C4-2B (cell line): ENCODE measurements at regions not wholly inside any gene's neighbourhood (a gene's known extent, or its start where the extent isn't known, plus 50 kb on each side); places are given as distances from the start of the nearest gene placed in this dataset.

Experiments
- H3K27ac ChIP-seq: fragments of 450-650 bp; 2 replicates; pipeline ENCODE4 v1.5.1; 2017
- ZFX ChIP-seq: fragments of 450-650 bp; IDR thresholded peaks from 2 replicates; pipeline ENCODE4 v1.6.1; 2017
- TF ChIP-seq, protein P1 (sequence below): fragments of 450-650 bp; conservative IDR thresholded peaks from 2 replicates; pipeline ENCODE4 v1.5.1; 2017; ENCODE audit warnings: mild to moderate bottlenecking

DNA sequence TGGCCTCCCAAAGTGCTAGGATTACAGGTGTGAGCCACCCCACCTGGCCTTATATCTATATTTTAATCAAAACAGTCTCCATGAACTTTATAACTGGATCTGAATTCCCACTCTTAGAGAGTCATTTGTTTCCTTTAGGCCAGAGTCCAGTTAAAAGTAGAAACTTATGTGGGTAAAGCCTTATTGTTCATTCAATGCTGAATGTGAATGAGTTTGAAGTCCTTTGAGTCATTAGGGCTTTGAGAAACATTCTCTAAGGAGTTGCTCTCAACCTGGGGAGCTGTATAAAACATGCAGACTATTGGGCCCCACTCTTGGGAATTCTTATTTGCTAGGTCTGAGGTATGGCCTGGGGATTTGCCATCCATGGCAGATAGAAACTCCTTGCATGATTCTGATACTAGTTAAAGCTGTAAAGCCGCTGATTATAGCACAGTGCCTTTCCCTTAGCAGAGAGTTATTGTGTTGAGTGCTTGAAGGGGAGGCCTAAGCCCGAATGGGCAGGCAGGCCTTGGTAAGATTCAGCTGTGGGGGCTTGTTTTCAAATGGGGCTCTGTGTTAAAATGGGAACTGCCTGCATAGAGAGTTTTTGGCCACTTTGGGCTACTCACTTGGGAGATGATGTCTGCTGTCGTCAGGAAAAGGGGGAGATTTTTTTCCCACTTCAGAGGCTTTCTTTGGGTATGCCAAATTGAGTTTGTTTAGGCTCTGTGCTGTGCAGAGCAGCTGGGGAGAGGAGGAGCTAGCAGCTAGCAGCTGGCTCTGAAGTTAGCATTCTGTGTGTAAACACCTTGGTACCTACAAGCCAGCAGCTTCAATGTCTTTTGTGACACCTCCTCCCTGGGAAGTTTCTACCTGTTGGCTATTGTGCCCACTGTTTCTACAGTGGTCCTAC lies 117.5 kb downstream of the DACT1 start:
- no peak overlapping the region for H3K27ac ChIP-seq
- TF ChIP-seq, protein P1, sequence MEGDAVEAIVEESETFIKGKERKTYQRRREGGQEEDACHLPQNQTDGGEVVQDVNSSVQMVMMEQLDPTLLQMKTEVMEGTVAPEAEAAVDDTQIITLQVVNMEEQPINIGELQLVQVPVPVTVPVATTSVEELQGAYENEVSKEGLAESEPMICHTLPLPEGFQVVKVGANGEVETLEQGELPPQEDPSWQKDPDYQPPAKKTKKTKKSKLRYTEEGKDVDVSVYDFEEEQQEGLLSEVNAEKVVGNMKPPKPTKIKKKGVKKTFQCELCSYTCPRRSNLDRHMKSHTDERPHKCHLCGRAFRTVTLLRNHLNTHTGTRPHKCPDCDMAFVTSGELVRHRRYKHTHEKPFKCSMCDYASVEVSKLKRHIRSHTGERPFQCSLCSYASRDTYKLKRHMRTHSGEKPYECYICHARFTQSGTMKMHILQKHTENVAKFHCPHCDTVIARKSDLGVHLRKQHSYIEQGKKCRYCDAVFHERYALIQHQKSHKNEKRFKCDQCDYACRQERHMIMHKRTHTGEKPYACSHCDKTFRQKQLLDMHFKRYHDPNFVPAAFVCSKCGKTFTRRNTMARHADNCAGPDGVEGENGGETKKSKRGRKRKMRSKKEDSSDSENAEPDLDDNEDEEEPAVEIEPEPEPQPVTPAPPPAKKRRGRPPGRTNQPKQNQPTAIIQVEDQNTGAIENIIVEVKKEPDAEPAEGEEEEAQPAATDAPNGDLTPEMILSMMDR: no peak
- no peak for TF ChIP-seq ZFX

DNA sequence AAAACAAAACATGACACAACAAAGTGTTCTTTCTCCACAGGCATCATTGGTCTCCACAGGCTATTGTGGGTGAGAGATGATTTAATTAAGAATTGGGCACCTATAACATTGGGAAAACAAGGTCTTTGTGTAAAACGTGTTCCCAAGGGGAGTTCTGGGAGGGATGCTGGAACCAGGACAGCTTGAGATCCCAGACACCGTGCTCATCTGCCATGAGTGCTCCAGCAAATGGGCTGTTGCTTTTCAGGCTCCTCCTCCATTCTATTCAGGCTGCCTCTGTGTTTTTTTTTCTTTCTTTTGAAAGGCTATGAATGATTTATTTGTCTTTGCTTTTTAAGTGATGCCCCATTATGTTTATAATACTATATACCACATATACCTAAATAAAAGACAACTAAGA lies 122.4 kb downstream of the DACT1 start:
- TF ChIP-seq ZFX: no peak
- TF ChIP-seq, protein P1: no peak

DNA sequence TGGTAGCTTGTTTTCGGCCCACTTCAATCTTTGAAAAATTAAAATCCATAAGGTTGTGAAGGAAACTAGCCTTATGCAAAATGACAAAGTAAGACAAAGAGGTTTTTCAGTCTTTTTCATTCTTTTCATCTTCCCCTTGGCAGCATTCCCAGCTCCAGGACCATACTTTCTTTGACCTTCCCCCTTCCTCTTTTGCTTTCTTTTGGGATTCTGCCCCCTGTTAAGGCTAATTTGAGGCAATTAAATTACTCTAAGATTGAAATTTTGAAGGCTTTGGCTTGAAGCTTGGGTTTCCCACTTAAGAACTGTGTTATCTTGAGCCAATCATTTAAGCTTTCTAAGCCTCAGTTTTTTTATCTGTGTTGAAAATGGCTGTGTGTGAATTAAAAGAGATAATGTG lies 124.9 kb downstream of the DACT1 start:
- TF ChIP-seq, protein P1: no peak
- no peak for TF ChIP-seq ZFX

More for the DNA sequence above, 122.4 kb downstream of the DACT1 start:
- no peak overlapping the region for H3K27ac ChIP-seq

DNA sequence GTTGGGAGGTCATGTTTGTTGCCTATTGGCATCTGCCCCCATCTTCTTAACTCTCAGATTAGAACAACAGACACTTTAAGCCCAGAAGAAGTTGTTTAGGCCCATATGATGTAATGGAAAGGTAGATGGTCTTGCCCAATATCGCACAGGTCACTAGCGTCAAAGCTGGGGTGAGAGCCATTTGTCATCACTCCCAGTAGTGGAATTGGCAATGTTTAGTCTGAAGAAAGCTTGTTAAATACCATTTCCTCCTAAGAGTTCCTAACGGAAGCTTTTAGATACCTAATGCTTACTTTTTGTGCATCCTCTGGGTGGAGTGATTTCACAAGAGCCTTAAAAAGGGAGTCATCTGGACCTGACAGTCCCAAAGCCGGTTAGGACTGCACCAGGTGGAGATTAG lies 125.4 kb downstream of the DACT1 start:
- H3K27ac ChIP-seq: no peak overlapping the region
- TF ChIP-seq, protein P1: no peak
- no peak for TF ChIP-seq ZFX

More for the DNA sequence above, 124.9 kb downstream of the DACT1 start:
- no peak overlapping the region for H3K27ac ChIP-seq

DNA sequence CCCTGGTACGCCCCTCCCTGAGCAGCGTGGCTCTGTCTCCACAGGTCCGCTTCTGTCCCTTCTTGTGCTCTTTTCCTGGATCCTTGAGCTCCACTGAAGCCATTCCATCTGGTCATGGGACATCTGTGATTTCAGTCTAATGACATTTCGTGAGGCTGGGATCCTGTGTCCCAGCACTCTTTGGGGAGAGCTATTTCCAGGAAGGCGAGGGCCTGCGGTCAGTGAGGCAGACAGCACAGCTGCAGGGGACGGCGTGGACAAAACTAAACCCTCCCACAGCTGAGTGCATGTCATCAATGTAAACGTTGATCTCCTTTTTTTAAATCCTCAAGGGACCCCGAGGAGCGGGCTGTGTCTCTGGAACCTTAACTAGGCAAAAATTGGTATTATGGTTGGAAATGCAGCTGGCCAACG lies 127.7 kb downstream of the DACT1 start:
- TF ChIP-seq, protein P1: no peak
- no peak for TF ChIP-seq ZFX
- H3K27ac ChIP-seq: no peak overlapping the region

DNA sequence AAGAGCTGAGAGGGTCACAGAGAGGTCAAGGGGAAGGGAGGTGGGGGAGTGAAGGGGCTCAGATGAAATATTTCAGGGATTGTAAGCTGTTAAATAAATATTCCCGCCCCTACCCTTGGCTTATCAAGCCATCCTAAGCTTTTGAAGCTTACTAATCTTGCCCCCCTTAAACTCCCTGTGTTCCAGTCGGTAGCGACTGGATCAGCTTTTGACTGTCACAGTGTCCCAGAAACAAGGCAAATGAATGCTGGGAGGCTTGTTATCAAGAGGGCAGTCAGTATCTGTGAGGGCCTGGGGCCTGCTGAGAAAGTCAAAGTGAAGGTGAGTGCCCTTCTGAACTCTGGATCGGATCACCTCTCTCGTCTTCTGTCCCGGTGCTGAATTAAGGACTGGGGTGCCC lies 128.1 kb downstream of the DACT1 start:
- TF ChIP-seq ZFX: no peak
- TF ChIP-seq, protein P1: no peak
- no peak overlapping the region for H3K27ac ChIP-seq

DNA sequence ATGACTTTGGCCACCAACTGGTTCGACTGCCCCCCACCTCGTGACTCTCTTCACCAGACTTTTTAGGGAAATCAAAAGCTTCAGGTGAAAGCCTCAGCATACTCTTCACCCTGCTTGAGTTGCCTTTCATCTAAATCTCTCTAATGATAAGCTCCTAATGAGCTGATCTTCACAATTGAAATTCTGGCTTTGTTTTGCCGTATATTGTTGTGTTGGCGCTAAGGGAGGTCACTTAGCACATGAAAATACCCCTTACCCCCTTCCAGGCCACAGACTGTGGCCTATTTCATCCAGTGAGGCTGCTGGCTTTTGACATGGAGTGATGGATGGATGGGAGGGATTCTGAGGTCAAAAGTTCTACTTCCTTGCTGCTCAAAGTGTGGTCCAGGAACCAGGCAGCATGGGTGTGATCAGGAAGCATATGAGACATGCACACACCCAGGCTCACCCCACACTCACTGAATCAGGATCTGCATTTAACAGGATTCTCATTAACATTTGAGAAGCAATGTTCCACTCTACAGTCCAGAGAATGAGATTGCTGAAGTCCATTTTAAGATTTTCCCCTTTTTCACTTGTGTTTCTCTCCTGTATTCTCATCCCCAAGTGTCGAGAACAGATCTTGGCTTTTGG lies 131.4 kb downstream of the DACT1 start:
- no peak for TF ChIP-seq ZFX
- TF ChIP-seq, protein P1: no peak
- no peak overlapping the region for H3K27ac ChIP-seq
